Astrocyte of the spinal cord (primary cell): ENCODE measurements at regions not wholly inside any gene's neighbourhood (a gene's known extent, or its start where the extent isn't known, plus 50 kb on each side); places are given as distances from the start of the nearest gene placed in this dataset.

ENCODE experiments used
- DNase-seq: peaks from one replicate; pipeline ENCODE4 v3.0.0; 2011; ENCODE audit warnings: low read depth, low spot score
- H3K4me3 ChIP-seq: 2 replicates; pipeline ENCODE4 v1.5.1; 2011; ENCODE audit warnings: low read depth, mild to moderate bottlenecking, low read length, moderate library complexity
- CTCF ChIP-seq: IDR thresholded peaks from 2 replicates; pipeline ENCODE4 v1.5.1; 2012; ENCODE audit warnings: low read depth, mild to moderate bottlenecking, low read length, inconsistent platforms
- in situ Hi-C: cut with HindIII; loops from 2 replicates; pipeline ENCODE4 v1.10.0; 2017; ENCODE audit warnings: low sequenced_read_pairs

- TF ChIP-seq CTCF = no peak
- H3K4me3 ChIP-seq = no peak overlapping the region
- DNase-seq = no peak
- in situ Hi-C loops = no loop called here
Observed at GRCh38 chr13:67652887-67653286, 422.8 kb upstream of the PCDH9 start.

DNA sequence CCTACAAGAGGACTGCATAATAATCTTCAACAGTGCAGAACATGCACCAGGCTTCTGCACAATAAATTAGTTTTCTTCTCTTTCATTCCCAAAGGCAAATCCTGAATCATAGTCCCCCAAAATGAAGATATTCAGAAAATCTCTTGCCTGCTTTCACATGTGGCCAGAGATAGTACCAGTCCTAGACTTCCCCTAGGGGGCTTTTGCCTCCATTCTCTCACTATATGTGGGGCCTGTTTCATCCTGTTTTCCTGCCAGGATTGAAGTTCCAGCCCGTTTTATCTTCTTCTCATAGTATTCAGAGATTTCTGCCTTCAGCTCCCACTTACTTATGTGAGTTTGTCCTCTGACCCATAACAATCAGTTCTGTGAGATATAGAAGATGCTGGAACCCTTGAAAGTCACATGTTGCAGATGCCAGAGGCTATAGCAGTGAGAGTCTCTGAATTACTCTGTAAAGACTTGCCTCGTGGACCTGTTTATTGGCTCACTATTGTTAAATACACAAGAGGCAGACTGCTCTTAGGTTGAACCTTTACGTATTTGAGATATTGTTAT, 421.9 kb upstream of the PCDH9 start:
- in situ Hi-C loops = no loop called here
- no peak overlapping the region for H3K4me3 ChIP-seq
- DNase-seq = no peak
- TF ChIP-seq CTCF = no peak

GRCh38 chr13:67650471-67650870, 420.3 kb upstream of the PCDH9 start:
- no peak for TF ChIP-seq CTCF
- H3K4me3 ChIP-seq = no peak overlapping the region
- in situ Hi-C loops = no loop called here
- DNase-seq = no peak

DNA sequence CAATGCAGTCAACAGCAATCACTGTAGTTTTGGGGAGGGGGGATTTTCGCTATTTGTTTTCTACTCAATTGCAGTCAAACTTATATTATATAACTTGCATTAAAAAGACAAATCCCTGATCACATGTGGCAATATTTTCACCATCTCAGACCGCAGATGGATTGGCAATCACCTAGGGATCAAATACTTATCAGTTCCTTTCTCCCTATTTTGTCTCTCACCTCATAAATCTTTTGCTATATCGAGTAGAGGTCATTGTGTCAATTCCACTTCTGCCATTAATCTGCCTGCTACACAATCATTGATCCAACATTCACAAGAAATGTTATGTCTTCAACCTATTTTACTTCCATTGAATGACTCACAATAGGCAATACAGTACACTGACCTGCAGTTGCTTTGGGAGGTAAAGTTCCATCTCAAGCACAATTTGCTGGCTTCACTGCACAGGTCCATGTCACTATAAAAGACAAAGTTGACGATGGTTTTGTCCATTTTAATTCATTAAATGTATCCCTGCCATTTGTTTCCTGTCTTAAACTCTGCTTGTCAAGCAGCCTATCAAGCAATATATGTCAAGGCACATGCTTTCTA, 415.8 kb upstream of the PCDH9 start:
- in situ Hi-C loops = no loop called here
- H3K4me3 ChIP-seq = no peak overlapping the region
- no peak for TF ChIP-seq CTCF
- DNase-seq = no peak

GRCh38 chr13:67643516-67644055, 413.4 kb upstream of the PCDH9 start:
- no peak for TF ChIP-seq CTCF
- no peak for DNase-seq
- in situ Hi-C loops = no loop called here
- H3K4me3 ChIP-seq = no peak overlapping the region

DNA sequence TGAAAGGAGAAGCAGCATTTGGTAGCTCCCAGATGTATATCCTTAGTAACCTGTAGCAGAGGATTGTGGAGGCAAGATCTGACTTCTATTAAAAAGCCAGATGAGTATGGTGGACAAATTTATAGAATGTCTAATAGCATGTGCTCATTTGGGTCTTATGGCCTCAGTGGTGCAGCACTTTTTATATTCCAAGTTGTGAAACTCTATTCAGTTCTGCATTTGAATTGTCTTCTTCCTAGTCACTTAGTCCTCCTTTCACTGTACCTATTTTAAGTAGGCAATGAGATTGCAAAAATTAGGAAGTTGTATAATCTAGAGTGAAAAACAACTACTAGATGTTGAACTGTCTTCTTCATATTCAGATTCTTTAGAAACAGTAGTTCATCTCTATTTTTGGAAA, 412.5 kb upstream of the PCDH9 start:
- TF ChIP-seq CTCF = no peak
- in situ Hi-C loops = no loop called here

GRCh38 chr13:67635754-67636153, 405.6 kb upstream of the PCDH9 start:
- in situ Hi-C loops = no loop called here
- no peak for TF ChIP-seq CTCF
- DNase-seq = peak; percentile 8
- no peak overlapping the region for H3K4me3 ChIP-seq

More for the DNA sequence above, 412.5 kb upstream of the PCDH9 start:
- no peak for DNase-seq
- no peak overlapping the region for H3K4me3 ChIP-seq
